Erythroblast (primary cell): ENCODE measurements at regions not wholly inside any gene's neighbourhood (a gene's known extent, or its start where the extent isn't known, plus 50 kb on each side); places are given as distances from the start of the nearest gene placed in this dataset.

Experiments used
- GATA1 ChIP-seq: IDR thresholded peaks from 2 replicates; pipeline ENCODE4 v1.6.1; 2011; ENCODE audit warnings: low read depth, mild to moderate bottlenecking, control low read depth, low read length, moderate library complexity
- POLR2A ChIP-seq: IDR thresholded peaks from 2 replicates; pipeline ENCODE4 v1.6.1; 2011; ENCODE audit warnings: mild to moderate bottlenecking, low read length

GRCh38 chr3:31410411-31410810 lies 122.3 kb upstream of the STT3B start:
- TF ChIP-seq POLR2A (no peak), GATA1 (no peak)
